HG02798 (cell line): ENCODE measurements at regions not wholly inside any gene's neighbourhood (a gene's known extent, or its start where the extent isn't known, plus 50 kb on each side); places are given as distances from the start of the nearest gene placed in this dataset.
"Not testable (repeated sequence)": the region's sequence is repeated elsewhere in the genome, so short reads cannot be mapped to it uniquely, and the experiment has no call there.

ENCODE experiments used
- ATAC-seq: cut with Tn5 transposase; IDR thresholded peaks from one replicate; pipeline ENCODE4 v1.9.1; 2021; ENCODE audit warnings: mild to moderate bottlenecking; ENCODE audit not compliant: unreplicated experiment, poor library complexity

DNA sequence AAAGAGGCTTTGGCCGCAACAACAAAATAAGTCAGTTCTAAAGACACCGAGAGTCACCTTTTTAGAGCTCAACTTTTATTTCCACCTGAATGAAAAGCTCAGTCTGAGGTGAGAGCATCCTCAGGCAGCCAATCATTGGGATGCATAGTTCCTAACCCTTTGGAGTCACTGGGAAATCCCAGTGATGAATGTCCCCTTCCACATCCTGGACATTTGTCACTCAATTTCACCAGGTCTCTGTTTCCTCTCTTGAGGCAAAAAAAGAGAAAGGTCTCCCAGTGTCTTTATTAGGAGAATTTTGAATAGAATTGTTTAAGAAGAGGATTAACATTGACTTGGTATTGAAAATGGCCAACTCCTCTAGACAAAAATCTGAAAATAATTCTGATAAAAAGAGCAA is 137.5 kb upstream of the SPRED1 start:
- no peak for ATAC-seq

DNA sequence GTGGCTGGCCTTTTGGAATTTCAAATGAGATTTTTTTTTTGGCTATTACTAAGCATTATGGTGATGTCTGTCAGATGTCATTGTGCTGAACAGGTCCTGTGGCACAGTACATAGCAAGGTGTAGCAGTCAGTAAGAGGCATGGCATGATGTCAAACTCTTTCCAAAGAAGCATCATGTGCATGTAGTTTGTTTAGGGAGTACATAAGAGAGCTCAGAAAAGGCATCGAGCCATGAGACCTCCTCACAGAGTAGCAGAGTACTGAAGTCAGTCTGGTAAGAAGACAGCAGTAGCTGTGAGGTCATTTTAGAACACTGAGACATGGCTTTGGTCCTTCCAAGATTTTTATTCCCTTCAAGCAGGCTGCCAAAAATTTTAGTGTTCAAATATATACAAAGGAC is 134.9 kb upstream of the SPRED1 start:
- ATAC-seq, result no peak

DNA sequence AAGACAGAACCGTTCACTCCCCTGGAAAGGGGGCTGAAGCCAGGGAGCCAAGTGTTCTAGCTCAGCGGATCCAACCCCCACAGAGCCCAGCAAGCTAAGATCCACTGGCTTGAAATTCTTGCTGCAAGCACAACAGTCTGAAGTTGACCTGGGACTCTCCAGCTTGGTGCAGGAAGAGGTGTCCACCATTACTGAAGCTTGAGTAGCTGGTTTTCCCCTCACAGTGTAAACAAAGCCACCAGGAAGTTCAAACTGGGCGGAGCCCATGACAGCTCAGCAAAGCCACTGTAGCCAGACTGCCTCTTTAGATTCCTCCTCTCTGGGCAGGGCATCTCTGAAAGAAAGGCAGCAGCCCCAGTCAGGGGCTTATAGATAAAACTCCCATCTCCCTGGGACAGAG is 132.8 kb upstream of the SPRED1 start:
- not testable (repeated sequence) for ATAC-seq

DNA sequence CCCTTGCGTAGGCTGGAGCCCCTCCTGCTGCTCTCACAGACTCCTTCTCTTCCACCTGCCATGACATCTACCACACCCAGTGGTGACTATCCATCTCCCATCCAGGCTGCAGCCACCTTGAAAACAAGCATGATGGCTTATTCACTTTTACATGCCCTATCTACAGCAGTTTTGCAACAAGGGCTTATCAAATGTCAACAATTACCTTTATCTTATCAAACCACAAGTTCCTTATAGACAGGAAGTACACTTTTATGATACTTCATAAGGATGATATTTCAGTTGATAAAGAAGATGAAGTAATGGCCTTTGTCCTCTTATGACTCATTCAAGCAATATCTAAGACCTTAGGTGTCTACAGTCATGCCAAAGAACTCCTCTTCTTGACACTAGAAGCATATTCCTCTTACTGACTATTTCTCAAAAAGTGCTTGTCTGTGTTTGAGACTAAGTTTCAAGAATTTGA is 125.3 kb upstream of the SPRED1 start:
- ATAC-seq, result no peak

DNA sequence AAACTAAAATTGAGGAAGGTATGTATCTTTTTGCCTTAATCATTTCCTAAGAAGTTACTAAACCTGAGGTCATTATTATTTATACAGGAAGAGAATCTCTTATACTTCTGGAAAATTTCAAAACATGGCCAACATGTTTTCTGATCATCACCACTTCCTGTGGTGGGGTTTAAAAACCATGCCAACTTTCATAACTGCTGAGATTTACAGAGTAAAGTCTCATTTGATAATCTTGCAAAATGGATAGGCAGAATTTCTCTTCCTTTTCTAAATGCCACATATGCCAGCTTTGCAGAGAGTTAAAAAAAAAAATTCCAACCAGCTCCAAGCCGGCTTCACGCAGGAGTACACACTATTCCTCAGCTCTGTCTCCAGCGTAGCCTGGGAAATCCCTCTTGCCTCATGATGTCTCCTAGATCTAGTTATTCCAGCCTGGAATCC is 124.3 kb upstream of the SPRED1 start:
- no peak for ATAC-seq

DNA sequence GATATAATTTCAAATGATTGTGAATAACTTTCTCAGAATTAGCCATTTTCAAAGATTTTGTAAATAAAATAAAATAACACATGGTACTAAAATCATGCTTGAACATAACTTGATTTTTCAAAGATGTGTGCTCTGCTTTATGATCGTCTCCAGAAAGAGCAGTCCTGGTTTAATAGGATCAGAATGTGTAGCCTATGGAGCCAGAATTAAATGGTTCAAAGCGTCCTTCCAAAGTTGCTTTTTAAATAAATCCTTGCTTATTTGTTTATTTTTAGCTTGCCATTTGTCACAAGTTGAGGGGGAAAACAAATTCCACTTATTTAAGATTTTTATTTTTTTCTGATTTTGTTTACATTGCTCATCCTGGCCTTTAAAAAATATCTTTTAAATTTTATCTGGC is 123.7 kb upstream of the SPRED1 start:
- ATAC-seq, result no peak

DNA sequence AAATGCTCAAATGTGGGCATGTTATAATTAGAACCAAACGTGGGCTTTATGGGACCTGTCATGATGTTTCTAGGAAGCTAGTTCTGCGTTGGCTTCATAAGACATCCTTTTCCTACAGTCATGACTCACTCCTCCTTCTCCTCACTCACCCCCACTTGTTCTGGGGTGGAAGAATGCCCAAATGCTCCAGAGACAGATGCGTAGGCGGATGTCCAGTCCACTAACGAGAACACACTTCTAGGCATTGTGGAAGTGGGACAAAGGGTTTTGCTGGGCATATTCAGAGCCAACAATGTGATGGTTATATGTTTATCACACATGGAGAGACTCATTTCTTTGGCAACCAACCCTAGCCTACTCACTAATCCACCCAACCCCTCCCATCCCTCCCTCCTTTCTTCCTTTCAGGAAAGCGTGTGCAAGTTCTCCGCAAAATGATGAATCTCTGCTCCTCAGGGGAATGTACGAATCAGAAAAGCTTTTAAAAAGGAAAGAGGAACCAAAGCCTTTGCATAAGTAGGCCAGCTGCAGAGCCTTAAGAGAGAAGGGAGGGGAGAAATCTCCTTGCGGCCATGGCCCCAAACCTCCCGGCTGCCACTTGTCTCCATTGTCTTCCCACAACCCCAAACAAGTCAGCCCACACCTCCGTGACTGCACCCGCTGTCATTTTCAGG is 123.0 kb upstream of the SPRED1 start:
- ATAC-seq, result peak; percentile 78

DNA sequence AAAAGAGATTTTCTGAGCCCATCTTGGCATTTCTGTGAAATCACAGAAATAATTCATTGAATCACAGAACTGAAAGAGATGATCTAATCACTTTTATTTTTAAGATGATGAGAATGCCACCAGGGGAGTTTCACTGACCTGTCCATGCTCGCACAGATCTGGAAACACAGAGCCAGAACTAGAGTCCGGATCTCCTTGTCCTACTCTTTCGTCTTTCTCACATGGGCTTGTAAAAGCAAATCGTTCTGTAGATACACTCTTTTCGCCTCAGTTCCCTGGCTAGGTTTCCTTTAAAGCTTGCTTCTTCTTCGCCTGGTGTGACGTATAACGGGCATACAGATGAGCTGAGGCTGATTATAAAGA is 122.5 kb upstream of the SPRED1 start:
- ATAC-seq, result peak; percentile 35

DNA sequence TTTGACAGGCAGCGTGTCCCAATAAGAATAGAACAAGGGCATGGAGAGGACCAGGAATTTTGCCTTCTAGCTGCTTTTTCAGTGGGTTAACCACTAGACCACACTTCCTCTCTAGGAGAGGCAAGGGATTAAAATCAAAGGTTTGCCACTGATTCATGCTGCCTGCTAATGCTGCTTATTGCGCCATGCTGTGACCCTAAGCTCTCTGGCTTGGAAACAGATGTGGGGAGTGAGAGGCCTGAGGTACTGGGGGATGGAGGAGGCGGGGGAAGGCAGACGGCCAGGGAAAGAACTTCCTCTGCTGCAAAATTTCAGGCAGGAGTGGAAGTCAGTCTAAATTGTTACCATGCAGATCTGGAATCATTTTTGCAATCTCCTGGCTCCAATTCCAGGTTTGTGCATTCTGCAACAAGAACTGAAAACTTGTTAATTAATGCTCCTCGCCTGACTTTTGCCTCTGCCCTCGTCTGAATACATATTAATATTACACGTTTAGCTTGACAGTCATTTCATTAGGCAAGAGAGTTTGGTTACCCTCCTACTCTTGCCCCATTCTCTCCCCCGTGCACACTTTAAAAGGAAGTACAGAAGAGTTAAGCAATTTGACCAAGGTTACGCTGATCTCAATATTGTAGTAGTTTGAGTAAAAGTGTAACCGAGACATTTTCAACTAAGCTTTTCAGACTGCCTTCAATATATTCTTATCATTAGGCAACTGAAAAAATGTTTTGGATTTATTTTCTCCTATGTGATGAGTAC is 121.7 kb upstream of the SPRED1 start:
- peak; percentile 64 for ATAC-seq

DNA sequence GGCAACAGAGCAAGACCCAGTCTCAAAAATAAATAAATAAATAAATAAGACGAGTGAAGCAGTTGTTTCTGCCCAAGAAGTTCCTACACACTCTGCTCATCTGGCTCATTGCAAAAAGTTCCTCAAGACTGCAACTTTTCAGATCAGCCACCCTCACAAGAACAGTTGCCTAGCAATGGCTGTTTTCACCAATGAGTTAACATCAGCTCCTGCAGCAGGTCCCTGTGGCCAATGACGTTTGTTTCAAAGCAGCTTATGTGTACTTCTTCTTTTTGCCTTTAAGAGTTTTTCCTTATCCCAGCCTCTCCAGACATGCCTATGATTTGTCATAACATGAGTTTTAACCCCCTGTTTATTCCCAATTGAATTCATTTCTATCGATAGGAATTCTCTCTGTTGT is 118.4 kb upstream of the SPRED1 start:
- ATAC-seq, result no peak

DNA sequence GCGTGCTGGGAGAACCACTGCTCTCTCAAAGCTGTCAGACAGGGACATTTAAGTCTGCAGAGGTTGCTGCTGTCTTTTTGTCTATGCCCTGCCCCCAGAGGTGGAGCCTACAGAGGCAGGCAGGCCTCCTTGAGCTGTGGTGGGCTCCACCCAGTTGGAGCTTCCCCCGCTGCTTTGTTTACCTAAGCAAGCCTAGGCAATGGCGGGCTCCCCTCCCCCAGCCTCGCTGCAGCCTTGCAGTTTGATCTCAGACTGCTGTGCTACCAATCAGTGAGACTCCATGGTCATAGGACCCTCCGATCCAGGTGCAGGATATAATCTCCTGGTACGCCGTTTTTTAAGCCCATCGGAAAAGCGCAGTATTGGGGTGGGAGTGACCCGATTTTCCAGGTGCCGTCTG is 110.4 kb upstream of the SPRED1 start:
- ATAC-seq, result not testable (repeated sequence)

DNA sequence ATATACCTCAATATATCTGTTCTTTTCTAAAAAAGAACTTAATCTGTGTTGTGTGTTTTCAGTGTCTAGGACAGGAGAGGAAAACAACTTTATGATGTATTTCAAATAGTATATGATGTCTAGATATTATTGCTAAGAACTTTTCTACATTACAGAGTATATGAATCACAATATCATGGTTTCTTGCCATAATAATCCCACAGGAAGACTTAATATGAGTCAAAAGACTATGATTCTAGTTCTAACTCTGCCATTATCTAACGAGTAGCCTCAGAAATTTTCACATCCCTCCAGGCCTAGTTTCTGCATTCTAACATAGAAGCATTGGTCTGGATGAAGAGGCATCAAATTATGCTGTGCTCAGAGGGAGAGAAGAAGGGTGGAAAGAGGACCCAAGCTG is 107.7 kb upstream of the SPRED1 start:
- ATAC-seq, result no peak

DNA sequence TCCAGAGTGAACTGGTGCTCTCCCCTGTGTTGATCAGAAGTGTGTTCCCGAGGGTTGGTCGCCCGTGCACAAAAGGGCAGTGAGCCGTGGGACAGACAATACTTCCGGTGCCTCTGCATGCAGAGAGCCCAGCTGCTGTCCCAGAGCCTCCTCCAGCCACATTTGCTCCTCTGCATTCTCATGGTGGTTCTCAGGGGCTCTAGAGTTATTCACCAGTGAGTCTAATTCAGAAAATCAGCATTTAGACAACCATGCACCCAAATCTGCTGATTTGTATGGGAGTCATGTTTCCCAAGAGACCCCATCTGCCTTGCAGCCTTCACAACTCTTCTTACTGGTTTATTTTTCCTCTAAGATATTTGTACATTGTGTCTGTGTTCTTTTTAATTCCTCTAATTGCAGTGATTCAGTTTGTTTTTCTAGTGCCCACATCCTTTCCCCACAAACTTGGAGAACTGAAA is 107.0 kb upstream of the SPRED1 start:
- ATAC-seq, result no peak

DNA sequence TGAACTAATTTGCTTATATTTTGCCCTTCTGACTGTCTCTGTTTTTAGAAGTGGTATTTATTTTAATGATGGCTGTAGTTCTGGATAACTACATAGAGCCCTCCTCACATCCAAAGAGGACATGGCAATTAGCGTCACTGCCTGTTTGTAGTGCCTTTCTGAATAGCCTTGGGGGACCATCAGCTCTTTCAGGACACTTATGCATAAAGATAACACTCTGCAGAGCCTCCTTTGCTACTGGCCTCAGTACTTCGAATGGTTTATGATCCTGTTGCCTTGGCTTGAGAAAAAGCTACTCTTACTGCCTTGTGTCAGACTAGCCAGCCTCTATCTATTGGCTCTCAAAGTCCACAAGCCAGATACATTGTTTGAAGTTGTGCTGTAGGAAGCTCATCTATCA is 105.4 kb upstream of the SPRED1 start:
- no peak for ATAC-seq

DNA sequence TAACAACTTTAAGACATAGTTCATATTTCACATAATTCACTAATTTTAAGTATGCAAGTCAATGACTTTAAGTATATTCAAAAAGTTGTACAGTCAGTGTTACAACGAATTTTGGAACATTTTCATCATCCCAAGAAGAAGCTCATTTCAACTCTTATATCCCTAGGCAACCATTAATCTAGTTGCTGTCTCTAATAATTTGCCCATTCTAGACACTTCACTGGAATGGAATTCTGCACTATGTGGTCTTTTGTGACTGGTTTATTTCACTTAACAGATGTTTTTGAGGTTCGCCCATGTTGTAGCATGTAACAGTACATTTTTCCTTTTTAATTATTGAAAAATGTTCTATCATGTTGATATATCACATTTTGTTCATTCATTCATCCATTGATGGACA is 104.2 kb upstream of the SPRED1 start:
- ATAC-seq, result no peak

DNA sequence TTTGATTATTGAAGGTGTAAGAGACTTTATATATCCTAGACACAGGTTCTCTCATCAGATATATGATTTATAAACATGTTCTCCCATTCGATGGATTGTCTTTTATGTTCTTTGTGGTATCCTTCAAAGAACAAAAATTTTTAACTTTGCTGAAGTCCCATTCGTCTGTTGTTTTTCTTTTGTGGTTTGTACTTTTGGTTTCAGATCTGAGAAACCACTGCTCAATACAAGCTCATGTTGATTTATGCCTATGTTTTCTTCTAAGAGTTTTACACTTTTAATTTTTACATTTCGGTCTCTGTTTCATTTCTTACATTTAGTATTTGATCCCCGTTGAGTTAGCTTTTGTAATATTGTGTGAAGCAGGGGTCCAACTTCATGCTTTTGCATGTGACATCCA is 103.3 kb upstream of the SPRED1 start:
- no peak for ATAC-seq

DNA sequence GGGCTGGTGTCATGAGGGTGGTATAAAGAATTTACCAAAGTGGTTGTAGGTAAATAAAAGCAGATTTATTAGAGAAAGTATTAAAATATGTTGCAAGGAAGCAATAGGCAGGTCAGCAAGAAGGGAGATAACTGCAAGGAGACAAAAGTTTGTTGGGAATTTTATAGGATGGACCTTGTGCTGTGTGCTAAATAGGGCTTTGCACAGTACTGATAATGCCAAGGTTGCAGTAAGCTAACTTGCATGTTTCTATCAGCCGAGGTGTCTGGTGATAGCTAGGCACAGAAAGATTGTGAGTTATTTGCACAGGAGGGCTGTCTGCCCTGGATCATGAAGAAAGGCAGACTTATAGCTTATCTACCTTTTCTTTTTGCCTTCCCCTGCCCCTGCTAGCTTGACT is 102.5 kb upstream of the SPRED1 start:
- no peak for ATAC-seq

DNA sequence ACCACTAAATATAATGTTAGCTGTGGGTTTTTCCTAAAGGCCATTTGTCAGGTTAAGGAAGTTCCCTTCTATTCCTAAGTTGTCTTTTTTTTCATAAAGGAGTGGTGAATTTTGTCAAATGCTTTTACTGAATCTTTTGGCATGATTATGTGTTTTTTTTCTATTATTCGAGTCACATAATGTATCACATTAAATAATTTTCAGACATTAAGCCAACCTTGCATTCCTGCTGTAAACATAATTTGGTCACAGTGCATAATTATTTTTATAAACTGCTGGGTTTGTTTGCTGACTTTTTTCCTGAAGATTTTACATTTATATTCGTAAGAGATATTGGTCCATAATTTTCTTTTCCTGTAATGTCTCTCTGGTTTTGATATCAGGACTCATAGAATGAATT is 101.8 kb upstream of the SPRED1 start:
- no peak for ATAC-seq

DNA sequence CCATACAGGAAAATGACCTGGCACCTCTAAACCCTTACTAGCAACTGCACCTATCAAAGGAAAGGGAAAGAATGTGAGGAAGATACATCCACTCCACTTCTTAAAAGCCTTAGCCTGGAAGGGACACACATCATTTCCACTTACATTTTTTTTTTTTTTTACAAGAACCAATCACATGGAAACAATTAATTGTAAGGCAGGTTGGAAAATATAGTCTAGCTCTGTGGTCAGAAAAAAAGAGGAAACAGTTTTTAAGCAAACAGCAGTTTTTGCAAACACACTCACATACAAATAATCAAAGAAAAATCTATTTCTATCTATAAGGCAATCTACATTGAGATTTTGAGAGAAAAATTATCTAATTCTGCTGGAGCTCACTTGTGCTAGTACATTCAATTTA is 98.9 kb upstream of the SPRED1 start:
- ATAC-seq, result no peak

DNA sequence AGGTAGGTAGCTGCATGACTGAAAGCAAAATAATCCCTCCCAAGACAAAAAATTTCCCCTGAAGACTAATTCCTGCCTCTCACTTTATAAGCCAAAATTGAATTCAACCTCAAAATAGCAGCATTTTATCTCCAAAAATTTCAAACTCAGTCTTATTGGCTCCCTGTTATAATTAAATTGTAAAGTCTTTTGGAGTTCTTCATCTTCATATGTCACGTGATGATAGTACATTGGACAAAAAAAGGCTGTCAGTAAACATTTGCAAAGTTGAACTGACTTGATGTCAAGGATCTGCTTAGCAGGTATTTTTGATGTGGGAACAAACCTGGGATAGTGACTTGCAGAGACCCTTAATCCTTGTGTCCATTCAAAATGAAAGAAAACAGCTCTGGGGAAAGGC is 98.4 kb upstream of the SPRED1 start:
- ATAC-seq, result no peak

DNA sequence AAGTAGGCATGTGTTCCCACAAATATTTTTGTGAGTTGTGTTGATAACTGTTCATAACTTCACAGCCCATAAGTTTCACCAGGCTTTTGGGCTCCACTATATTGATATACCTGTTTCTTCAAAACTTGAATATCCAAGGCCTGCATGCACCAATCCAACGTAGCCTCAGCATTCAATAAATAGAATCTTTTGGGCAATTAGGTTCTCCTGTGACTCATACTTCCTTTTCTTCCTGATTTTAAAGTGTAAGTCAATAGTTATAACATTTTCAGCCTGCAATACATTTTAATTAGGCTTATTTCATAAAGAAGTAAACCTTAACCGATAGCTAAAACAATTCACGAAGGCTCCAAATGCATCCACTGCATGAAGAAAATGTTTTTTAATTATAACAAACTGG is 97.8 kb upstream of the SPRED1 start:
- no peak for ATAC-seq

DNA sequence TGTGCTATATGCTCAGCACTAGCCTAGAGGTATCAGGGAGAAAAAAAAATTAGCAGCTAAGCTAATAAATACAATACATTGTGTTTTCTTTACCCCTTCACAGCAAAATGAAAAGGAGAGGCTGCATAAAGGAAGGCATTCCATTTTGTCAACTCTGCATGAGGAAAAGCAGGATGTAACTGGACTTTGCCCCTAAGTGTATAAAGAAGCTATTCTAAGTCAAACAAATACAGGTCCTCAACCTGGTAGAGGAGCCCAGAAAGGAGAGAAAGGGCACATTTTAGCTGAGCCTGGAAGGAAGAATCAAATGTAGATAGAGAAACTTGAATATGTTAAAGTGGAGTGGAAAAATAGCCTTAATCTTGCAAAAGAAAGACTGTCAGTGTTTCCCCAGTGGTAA is 89.0 kb upstream of the SPRED1 start:
- ATAC-seq, result no peak
